Heart right ventricle (tissue), 16 donors: ENCODE measurements at regions not wholly inside any gene's neighbourhood (a gene's known extent, or its start where the extent isn't known, plus 50 kb on each side); places are given as distances from the start of the nearest gene placed in this dataset.

Experiments used
- ATAC-seq, 8 donors: fragments of 200-7000 bp; cut with Tn5 transposase; one replicate each; pipeline ENCODE4 v1.9.1; 2020; ENCODE audit warnings: mild to moderate bottlenecking in 8 of 8, moderate library complexity in 8 of 8, moderate number of reproducible peaks in 1 of 8
- DNase-seq, 2 donors: peaks; one replicate each; pipeline ENCODE4 v3.0.0-alpha.2; 2020
- H3K27ac ChIP-seq, 10 donors: fragments of 200-600 bp; sonication (generic) in 2 of 10; one replicate each; pipeline versions ENCODE4 v1.5.0 to v1.8.0; 2020 to 2022; ENCODE audit warnings: mild to moderate bottlenecking in 3 of 10
- H3K27me3 ChIP-seq, 7 donors: fragments of 200-600 bp; one replicate each; pipeline ENCODE4 v1.8.0; 2021 to 2022; ENCODE audit warnings: mild to moderate bottlenecking in 2 of 7
- H3K36me3 ChIP-seq, 9 donors: fragments of 200-600 bp; sonication (generic) in 1 of 9; one replicate each; pipeline versions ENCODE4 v1.5.0 to v1.8.0; 2020 to 2022; ENCODE audit warnings: mild to moderate bottlenecking in 2 of 9
- H3K4me1 ChIP-seq, 9 donors: fragments of 200-600 bp; sonication (generic) in 1 of 9; one replicate each; pipeline versions ENCODE4 v1.5.0 to v1.8.0; 2020 to 2022; ENCODE audit warnings: mild to moderate bottlenecking in 4 of 9
- H3K4me3 ChIP-seq, 10 donors: fragments of 200-600 bp; sonication (generic) in 2 of 10; one replicate each; pipeline versions ENCODE4 v1.5.0 to v1.8.0; 2020 to 2022; ENCODE audit warnings: mild to moderate bottlenecking in 7 of 10, moderate library complexity in 2 of 10
- H3K9me3 ChIP-seq, 11 donors: fragments of 200-600 bp in 10 of 11; sonication (generic) in 2 of 11; one replicate each; pipeline versions ENCODE4 v1.5.0 to v1.8.0; 2013 to 2022; ENCODE audit warnings: mild to moderate bottlenecking in 2 of 11, control low read depth in 1 of 11, moderate library complexity in 1 of 11
- CTCF ChIP-seq, 9 donors: fragments of 200-600 bp; sonication (generic) in 2 of 9; IDR thresholded peaks; one replicate each; pipeline versions ENCODE4 v1.5.0 to v1.8.0; 2021 to 2022; ENCODE audit warnings: antibody characterized with exemption in 9 of 9, mild to moderate bottlenecking in 5 of 9, moderate library complexity in 1 of 9
- WGBS, 2 donors: extraction: QIAGEN DNeasy Blood & Tissue Kit; methylation state at CpG; one replicate each; pipeline ENCODE4 v1.1.7; 2013; ENCODE audit warnings: inconsistent platforms in 1 of 2; 5-methylcytosine and 5-hydroxymethylcytosine counted together
- intact Hi-C, 10 donors: fragments of 100-400 bp; cut with DNase I; formaldehyde crosslinking; loops; one replicate each; pipeline versions ENCODE4 v1.11.1 to v1.14.2; 2022
- donor health status: Arrhythmogenic right ventricular cardiomyopathy.
- donor health status: ischemic (EF 13 %, LVEDD 7.1; RV severe dilation, severe dysfunction).
- donor health status: healthy with polysubstance abuse.
- donor health status: DM: no; HTN: yes; CAD: no.
- donor health status: DM: no; HTN: no; CAD: no.
- donor health status: ischemic (EF 25% LVEDD 6.9; RV normal size, moderate dysfunction).
- donor health status: ischemic (EF 25% LVEDD 5.7; RV mildly dilated, moderate dysfunction).
- donor health status: healthy.
- donor health status: DM: yes; HTN: yes; CAD: no.
- donor health status: Ischemic cardiomyopathy.
- donor health status: ischemic (EF 35%, LVEDD 5.7; RV mildly dilated, moderate dysfunction).
- donor health status: nonischemic (EF 11% LVEDD 7.7; RV severe dilation, severe dysfunction).
- donor health status: DM: yes; HTN: yes; CAD: no.
- donor health status: PGD.
- donor health status: ischemic (EF 29% LVEDD 5.4; RV normal size, mild dysfunction).
- donor health status: nonischemic (EF 23%, LVEDD 6.1; RV moderate dilation, normal function).

- intact Hi-C loops: no loop called here
- no peaks in the 10 kb centered on the region for H3K27me3 ChIP-seq
- H3K36me3 ChIP-seq: no peaks in the 10 kb centered on the region
- ATAC-seq (no peak), DNase-seq (no peak)
- H3K4me3 ChIP-seq: no peak overlapping the region
- 64 to 74% methylated on average over 1 of the region's 1 CpG for WGBS, 2 donors
- TF ChIP-seq CTCF (IDR thresholded peaks at IDR 0.05): no peak
- no peak overlapping the region for H3K27ac ChIP-seq
- H3K4me1 ChIP-seq: no peaks in the 10 kb centered on the region
- peaks cover 0 to 15% (median 4%) of the 10 kb centered on the region in 11 donors for H3K9me3 ChIP-seq
Measured at GRCh38 chr2:155930312-155930711, 402.2 kb downstream of the NR4A2 start.

- intact Hi-C loops: no loop called here
- DNase-seq (no peak), ATAC-seq (no peak)
- H3K9me3 ChIP-seq: no peaks in the 10 kb centered on the region
- no peak for TF ChIP-seq CTCF (IDR thresholded peaks at IDR 0.05)
- no peak overlapping the region for H3K4me3 ChIP-seq
- H3K36me3 ChIP-seq: no peaks in the 10 kb centered on the region
- no peaks in the 10 kb centered on the region for H3K4me1 ChIP-seq
- H3K27ac ChIP-seq: no peak overlapping the region
- no peaks in the 10 kb centered on the region for H3K27me3 ChIP-seq
- 88 to 92% methylated on average over 1 of the region's 1 CpG for WGBS, 2 donors
Measured at GRCh38 chr2:155917380-155917779, 415.1 kb downstream of the NR4A2 start.

- DNase-seq (no peak), ATAC-seq (no peak)
- Histone ChIP-seq H3K4me1 (no peaks in the 10 kb centered on the region), H3K27ac (no peak overlapping the region), H3K27me3 (peaks cover 0 to 3% (median 0%) of the 10 kb centered on the region in 7 donors), H3K4me3 (no peak overlapping the region), H3K36me3 (no peaks in the 10 kb centered on the region), H3K9me3 (no peaks in the 10 kb centered on the region)
- TF ChIP-seq CTCF (IDR thresholded peaks at IDR 0.05): no peak
- intact Hi-C loops: no loop called here
Measured at GRCh38 chr2:155913356-155913755, 419.2 kb downstream of the NR4A2 start.

GRCh38 chr2:155908567-155908966 is 424.0 kb downstream of the NR4A2 start:
- peaks cover 0 to 3% (median 0%) of the 10 kb centered on the region in 7 donors for H3K27me3 ChIP-seq
- H3K4me1 ChIP-seq: no peaks in the 10 kb centered on the region
- no peak overlapping the region for H3K4me3 ChIP-seq
- no peak overlapping the region for H3K27ac ChIP-seq
- TF ChIP-seq CTCF (IDR thresholded peaks at IDR 0.05): no peak
- intact Hi-C loops: no loop called here
- H3K9me3 ChIP-seq: no peaks in the 10 kb centered on the region
- no peaks in the 10 kb centered on the region for H3K36me3 ChIP-seq
- ATAC-seq: no peak
- DNase-seq: no peak
- WGBS, 2 donors: 84 to 95% methylated on average over 1 of the region's 1 CpG

GRCh38 chr2:155907211-155907610 is 425.3 kb downstream of the NR4A2 start:
- Histone ChIP-seq H3K9me3 (no peaks in the 10 kb centered on the region), H3K4me3 (no peak overlapping the region), H3K27me3 (peaks cover 0 to 3% (median 0%) of the 10 kb centered on the region in 7 donors), H3K36me3 (no peaks in the 10 kb centered on the region), H3K27ac (no peak overlapping the region), H3K4me1 (no peaks in the 10 kb centered on the region)
- TF ChIP-seq CTCF (IDR thresholded peaks at IDR 0.05): no peak
- ATAC-seq (no peak), DNase-seq (no peak)
- WGBS, 2 donors: 86 to 87% methylated on average over 3 of the region's 3 CpGs
- intact Hi-C loops: no loop called here
